Body of pancreas (tissue), 4 donors: ENCODE measurements at regions not wholly inside any gene's neighbourhood (a gene's known extent, or its start where the extent isn't known, plus 50 kb on each side); places are given as distances from the start of the nearest gene placed in this dataset.
"Not testable (repeated sequence)": the region's sequence is repeated elsewhere in the genome, so short reads cannot be mapped to it uniquely, and the experiment has no call there.

ENCODE experiments used
- CTCF ChIP-seq, 7 experiments: fragments of 450-650 bp in 4 of 7; fragments of 200-600 bp in 3 of 7; sonication (generic) in 3 of 7; IDR thresholded peaks; one replicate each; pipeline ENCODE4 v1.5.1; 2016 to 2019; ENCODE audit warnings: antibody characterized with exemption in 7 of 7
- POLR2A ChIP-seq, 3 donors: fragments of 450-650 bp; IDR thresholded peaks; one replicate each; pipeline ENCODE4 v1.6.1; 2016; ENCODE audit warnings: antibody characterized with exemption in 3 of 3, mild to moderate bottlenecking in 2 of 3

- not testable (repeated sequence) for TF ChIP-seq POLR2A, CTCF (IDR thresholded peaks at IDR 0.05)
Observed at GRCh38 chr15:84146299-84146698, 89.3 kb upstream of the GOLGA6L4 start.
